ENCODE measurements at regions not wholly inside any gene's neighbourhood (a gene's known extent, or its start where the extent isn't known, plus 50 kb on each side); places are given as distances from the start of the nearest gene placed in this dataset.
A peak's percentile ranks its signal among the peaks of the same experiment; 100 is the strongest.
"Not testable (repeated sequence)": the region's sequence is repeated elsewhere in the genome, so short reads cannot be mapped to it uniquely, and the experiment has no call there.

GRCh38 chr21:14058566-14058965, 152.2 kb downstream of the LIPI start:
- Histone ChIP-seq H3K27ac (ENCODE audit: low read length) (no peak overlapping the region), H3K4me1 (ENCODE audit: insufficient read depth, low read length) (no peaks in the 10 kb centered on the region), H3K9ac (ENCODE audit: low read depth, low read length) (no peak overlapping the region), H3K36me3 (ENCODE audit: insufficient read depth, low read depth, low read length) (no peaks in the 10 kb centered on the region), H3K4me3 (ENCODE audit: low read length) (no peak overlapping the region), H3K9me3 (ENCODE audit: insufficient read depth, low read depth, low read length) (no peaks in the 10 kb centered on the region), H3K27me3 (ENCODE audit: insufficient read depth, low read length) (no peaks in the 10 kb centered on the region)

- not testable (repeated sequence) for H3K27me3 ChIP-seq (ENCODE audit: insufficient read depth, low read length); H3K4me1 ChIP-seq (ENCODE audit: insufficient read depth, low read length); H3K4me3 ChIP-seq (ENCODE audit: low read length); H3K9me3 ChIP-seq (ENCODE audit: insufficient read depth, low read depth, low read length); H3K36me3 ChIP-seq (ENCODE audit: insufficient read depth, low read depth, low read length); H3K9ac ChIP-seq (ENCODE audit: low read depth, low read length); H3K27ac ChIP-seq (ENCODE audit: low read length)
Measured at GRCh38 chr21:14057841-14058481, 152.8 kb downstream of the LIPI start.

- Histone ChIP-seq H3K4me1 (ENCODE audit: insufficient read depth, low read length) (no peaks in the 10 kb centered on the region), H3K27ac (ENCODE audit: low read length) (no peak overlapping the region), H3K4me3 (ENCODE audit: low read length) (no peak overlapping the region), H3K27me3 (ENCODE audit: insufficient read depth, low read length) (no peaks in the 10 kb centered on the region), H3K9ac (ENCODE audit: low read depth, low read length) (no peak overlapping the region), H3K36me3 (ENCODE audit: insufficient read depth, low read depth, low read length) (no peaks in the 10 kb centered on the region), H3K9me3 (ENCODE audit: insufficient read depth, low read depth, low read length) (no peaks in the 10 kb centered on the region)
Measured at GRCh38 chr21:14057313-14057712, 153.4 kb downstream of the LIPI start.

- Histone ChIP-seq H3K27ac (ENCODE audit: low read length) (no peak overlapping the region), H3K27me3 (ENCODE audit: insufficient read depth, low read length) (no peaks in the 10 kb centered on the region), H3K4me1 (ENCODE audit: insufficient read depth, low read length) (no peaks in the 10 kb centered on the region), H3K9ac (ENCODE audit: low read depth, low read length) (no peak overlapping the region), H3K36me3 (ENCODE audit: insufficient read depth, low read depth, low read length) (no peaks in the 10 kb centered on the region), H3K9me3 (ENCODE audit: insufficient read depth, low read depth, low read length) (no peaks in the 10 kb centered on the region), H3K4me3 (ENCODE audit: low read length) (no peak overlapping the region)
Measured at GRCh38 chr21:14056771-14057191, 154.0 kb downstream of the LIPI start.

- H3K9me3 ChIP-seq (ENCODE audit: insufficient read depth, low read depth, low read length); H3K36me3 ChIP-seq (ENCODE audit: insufficient read depth, low read depth, low read length); H3K4me1 ChIP-seq (ENCODE audit: insufficient read depth, low read length); H3K4me3 ChIP-seq (ENCODE audit: low read length); H3K9ac ChIP-seq (ENCODE audit: low read depth, low read length); H3K27ac ChIP-seq (ENCODE audit: low read length); H3K27me3 ChIP-seq (ENCODE audit: insufficient read depth, low read length): not testable (repeated sequence)
Measured at GRCh38 chr21:14055746-14056515, 154.8 kb downstream of the LIPI start.

GRCh38 chr21:14054682-14055081, 156.1 kb downstream of the LIPI start:
- H3K9me3 ChIP-seq (ENCODE audit: insufficient read depth, low read depth, low read length): no peaks in the 10 kb centered on the region
- H3K27me3 ChIP-seq (ENCODE audit: insufficient read depth, low read length): no peaks in the 10 kb centered on the region
- no peak overlapping the region for H3K27ac ChIP-seq (ENCODE audit: low read length)
- H3K4me3 ChIP-seq (ENCODE audit: low read length): no peak overlapping the region
- H3K36me3 ChIP-seq (ENCODE audit: insufficient read depth, low read depth, low read length): no peaks in the 10 kb centered on the region
- H3K9ac ChIP-seq (ENCODE audit: low read depth, low read length): no peak overlapping the region
- H3K4me1 ChIP-seq (ENCODE audit: insufficient read depth, low read length): no peaks in the 10 kb centered on the region

GRCh38 chr21:14050121-14050520, 160.6 kb downstream of the LIPI start:
- no peak overlapping the region for H3K4me3 ChIP-seq (ENCODE audit: low read length)
- no peaks in the 10 kb centered on the region for H3K9me3 ChIP-seq (ENCODE audit: insufficient read depth, low read depth, low read length)

GRCh38 chr21:14046401-14046800, 164.4 kb downstream of the LIPI start:
- no peaks in the 10 kb centered on the region for H3K27me3 ChIP-seq (ENCODE audit: insufficient read depth, low read length)
- H3K27ac ChIP-seq (ENCODE audit: low read length): no peak overlapping the region
- H3K4me3 ChIP-seq (ENCODE audit: low read length): no peak overlapping the region
- H3K4me1 ChIP-seq (ENCODE audit: insufficient read depth, low read length): no peaks in the 10 kb centered on the region; the same call in 1 of the 2 replicates
- H3K9me3 ChIP-seq (ENCODE audit: insufficient read depth, low read depth, low read length): no peaks in the 10 kb centered on the region
- H3K9ac ChIP-seq (ENCODE audit: low read depth, low read length): no peak overlapping the region
- no peaks in the 10 kb centered on the region for H3K36me3 ChIP-seq (ENCODE audit: insufficient read depth, low read depth, low read length)

More at GRCh38 chr21:14050121-14050520, 160.6 kb downstream of the LIPI start:
- Histone ChIP-seq H3K36me3 (ENCODE audit: insufficient read depth, low read depth, low read length) (no peaks in the 10 kb centered on the region), H3K27me3 (ENCODE audit: insufficient read depth, low read length) (no peaks in the 10 kb centered on the region), H3K4me1 (ENCODE audit: insufficient read depth, low read length) (no peaks in the 10 kb centered on the region), H3K27ac (ENCODE audit: low read length) (no peak overlapping the region), H3K9ac (ENCODE audit: low read depth, low read length) (no peak overlapping the region)

GRCh38 chr21:14040386-14040785, 170.4 kb downstream of the LIPI start:
- no peaks in the 10 kb centered on the region for H3K9me3 ChIP-seq (ENCODE audit: insufficient read depth, low read depth, low read length)
- H3K4me3 ChIP-seq (ENCODE audit: low read length): no peak overlapping the region

GRCh38 chr21:14028619-14029018, 182.1 kb downstream of the LIPI start:
- Histone ChIP-seq H3K4me3 (ENCODE audit: low read length) (peak overlapping the region; percentile 87), H3K9ac (ENCODE audit: low read depth, low read length) (peak overlapping the region; percentile 92; the same call in 1 of the 2 replicates)
- H3K9me3 ChIP-seq (ENCODE audit: insufficient read depth, low read depth, low read length); H3K27me3 ChIP-seq (ENCODE audit: insufficient read depth, low read length); H3K4me1 ChIP-seq (ENCODE audit: insufficient read depth, low read length); H3K36me3 ChIP-seq (ENCODE audit: insufficient read depth, low read depth, low read length); H3K27ac ChIP-seq (ENCODE audit: low read length): not testable (repeated sequence)

More at GRCh38 chr21:14040386-14040785, 170.4 kb downstream of the LIPI start:
- peaks cover 9% of the 10 kb centered on the region; the same call in 1 of the 2 replicates for H3K36me3 ChIP-seq (ENCODE audit: insufficient read depth, low read depth, low read length)
- H3K4me1 ChIP-seq (ENCODE audit: insufficient read depth, low read length): peaks cover 7% of the 10 kb centered on the region; the same call in 1 of the 2 replicates
- no peak overlapping the region for H3K27ac ChIP-seq (ENCODE audit: low read length)
- H3K27me3 ChIP-seq (ENCODE audit: insufficient read depth, low read length): no peaks in the 10 kb centered on the region
- H3K9ac ChIP-seq (ENCODE audit: low read depth, low read length): no peak overlapping the region

GRCh38 chr21:14027235-14027869, 183.4 kb downstream of the LIPI start:
- H3K4me1 ChIP-seq (ENCODE audit: insufficient read depth, low read length); H3K27ac ChIP-seq (ENCODE audit: low read length); H3K27me3 ChIP-seq (ENCODE audit: insufficient read depth, low read length); H3K9me3 ChIP-seq (ENCODE audit: insufficient read depth, low read depth, low read length); H3K36me3 ChIP-seq (ENCODE audit: insufficient read depth, low read depth, low read length): not testable (repeated sequence)
- peak overlapping the region; percentile 92 for H3K9ac ChIP-seq (ENCODE audit: low read depth, low read length)
- peak overlapping the region; percentile 87 for H3K4me3 ChIP-seq (ENCODE audit: low read length)

GRCh38 chr21:14020108-14020507, 190.6 kb downstream of the LIPI start:
- not testable (repeated sequence) for H3K4me3 ChIP-seq (ENCODE audit: low read length); H3K9me3 ChIP-seq (ENCODE audit: insufficient read depth, low read depth, low read length); H3K4me1 ChIP-seq (ENCODE audit: insufficient read depth, low read length); H3K36me3 ChIP-seq (ENCODE audit: insufficient read depth, low read depth, low read length); H3K9ac ChIP-seq (ENCODE audit: low read depth, low read length); H3K27me3 ChIP-seq (ENCODE audit: insufficient read depth, low read length); H3K27ac ChIP-seq (ENCODE audit: low read length)
